ENCODE measurements at regions not wholly inside any gene's neighbourhood (a gene's known extent, or its start where the extent isn't known, plus 50 kb on each side); places are given as distances from the start of the nearest gene placed in this dataset.

GRCh38 chr15:100758555-100758954 is 121.1 kb upstream of the ALDH1A3 start:
- intact Hi-C loops (cut with DNase I): no loop called here
- DNase-seq: no peak
- ATAC-seq: no peak
- Histone ChIP-seq H3K36me3 (no peaks in the 10 kb centered on the region), H3K4me3 (no peak overlapping the region), H3K27me3 (peaks cover 0 to 6% of the 10 kb centered on the region in 2 donors), H3K9me3 (no peaks in the 10 kb centered on the region), H3K4me1 (no peaks in the 10 kb centered on the region), H3K27ac (no peak overlapping the region)
- TF ChIP-seq POLR2A (IDR thresholded peaks at IDR 0.05) (no peak), CTCF (IDR thresholded peaks at IDR 0.05) (no peak)
- WGBS (ENCODE audit: insufficient coverage, low coverage, low lambda C conversion rate, missing lambda C conversion rate): 66% methylated on average over 6 of the region's 6 CpGs

- H3K27ac ChIP-seq: no peak overlapping the region
- H3K4me1 ChIP-seq: no peaks in the 10 kb centered on the region
- H3K4me3 ChIP-seq: no peak overlapping the region
- intact Hi-C loops (cut with DNase I): no loop called here
- no peak for TF ChIP-seq CTCF (IDR thresholded peaks at IDR 0.05)
- no peak for TF ChIP-seq POLR2A (IDR thresholded peaks at IDR 0.05)
- peaks cover 0 to 6% of the 10 kb centered on the region in 2 donors for H3K27me3 ChIP-seq
- DNase-seq (no peak), ATAC-seq (no peak)
- no peaks in the 10 kb centered on the region for H3K36me3 ChIP-seq
- no peaks in the 10 kb centered on the region for H3K9me3 ChIP-seq
- WGBS (ENCODE audit: insufficient coverage, low coverage, low lambda C conversion rate, missing lambda C conversion rate): 20% methylated on average over 6 of the region's 6 CpGs
Measured at GRCh38 chr15:100759106-100759505, 120.5 kb upstream of the ALDH1A3 start.

GRCh38 chr15:100759698-100760356 is 119.8 kb upstream of the ALDH1A3 start:
- peaks cover 0 to 6% of the 10 kb centered on the region in 2 donors for H3K27me3 ChIP-seq
- no peaks in the 10 kb centered on the region for H3K36me3 ChIP-seq
- TF ChIP-seq POLR2A (IDR thresholded peaks at IDR 0.05) (no peak), CTCF (IDR thresholded peaks at IDR 0.05) (no peak)
- intact Hi-C loops (cut with DNase I): no loop called here
- H3K9me3 ChIP-seq: no peaks in the 10 kb centered on the region
- DNase-seq: no peak
- 31% methylated on average over 8 of the region's 12 CpGs for WGBS (ENCODE audit: insufficient coverage, low coverage, low lambda C conversion rate, missing lambda C conversion rate)
- no peak overlapping the region for H3K4me3 ChIP-seq
- peak in 3 of 4 donors; percentile 20 to 90 (median 28) for ATAC-seq
- no peak overlapping the region for H3K27ac ChIP-seq
- H3K4me1 ChIP-seq: no peaks in the 10 kb centered on the region

- ATAC-seq: no peak
- no peaks in the 10 kb centered on the region for H3K4me1 ChIP-seq
- no peak overlapping the region for H3K27ac ChIP-seq
- DNase-seq: no peak
- TF ChIP-seq CTCF (IDR thresholded peaks at IDR 0.05) (no peak), POLR2A (IDR thresholded peaks at IDR 0.05) (no peak)
- 61% methylated on average over 5 of the region's 6 CpGs for WGBS (ENCODE audit: insufficient coverage, low coverage, low lambda C conversion rate, missing lambda C conversion rate)
- peaks cover 0 to 6% of the 10 kb centered on the region in 2 donors for H3K27me3 ChIP-seq
- H3K4me3 ChIP-seq: no peak overlapping the region
- no peaks in the 10 kb centered on the region for H3K36me3 ChIP-seq
- no peaks in the 10 kb centered on the region for H3K9me3 ChIP-seq
- intact Hi-C loops (cut with DNase I): no loop called here
Measured at GRCh38 chr15:100760357-100760903, 119.2 kb upstream of the ALDH1A3 start.
